GM21619 (cell line): ENCODE measurements at regions not wholly inside any gene's neighbourhood (a gene's known extent, or its start where the extent isn't known, plus 50 kb on each side); places are given as distances from the start of the nearest gene placed in this dataset.
A peak's percentile ranks its signal among the peaks of the same experiment; 100 is the strongest.
"Not testable (repeated sequence)": the region's sequence is repeated elsewhere in the genome, so short reads cannot be mapped to it uniquely, and the experiment has no call there.

ENCODE experiments used
- ATAC-seq: cut with Tn5 transposase; IDR thresholded peaks from one replicate; pipeline ENCODE4 v1.9.1; 2021; ENCODE audit not compliant: unreplicated experiment

- ATAC-seq, result no peak
Measured at GRCh38 chr2:75925331-75926024, 214.8 kb upstream of the GCFC2 start.

- no peak for ATAC-seq
Measured at GRCh38 chr2:75922191-75922590, 211.5 kb upstream of the GCFC2 start.

GRCh38 chr2:75920859-75921551, 210.3 kb upstream of the GCFC2 start:
- no peak for ATAC-seq

GRCh38 chr2:75915851-75916634, 205.3 kb upstream of the GCFC2 start:
- ATAC-seq, result no peak

GRCh38 chr2:75896779-75897366, 186.2 kb upstream of the GCFC2 start:
- ATAC-seq, result peak; percentile 63

GRCh38 chr2:75894170-75894569, 183.5 kb upstream of the GCFC2 start:
- ATAC-seq, result peak; percentile 76

- ATAC-seq, result no peak
Measured at GRCh38 chr2:75892490-75892889, 181.8 kb upstream of the GCFC2 start.

GRCh38 chr2:75882530-75882929, 171.8 kb upstream of the GCFC2 start:
- no peak for ATAC-seq

- ATAC-seq, result not testable (repeated sequence)
Measured at GRCh38 chr2:75875606-75876005, 164.9 kb upstream of the GCFC2 start.

GRCh38 chr2:75871762-75872614, 161.3 kb upstream of the GCFC2 start:
- not testable (repeated sequence) for ATAC-seq

GRCh38 chr2:75870651-75871137, 160.0 kb upstream of the GCFC2 start:
- ATAC-seq, result no peak

GRCh38 chr2:75870133-75870532, 159.4 kb upstream of the GCFC2 start:
- no peak for ATAC-seq

- no peak for ATAC-seq
Measured at GRCh38 chr2:75865702-75866101, 155.0 kb upstream of the GCFC2 start.

GRCh38 chr2:75865083-75865482, 154.4 kb upstream of the GCFC2 start:
- no peak for ATAC-seq

GRCh38 chr2:75862547-75862946, 151.8 kb upstream of the GCFC2 start:
- no peak for ATAC-seq

- no peak for ATAC-seq
Measured at GRCh38 chr2:75853436-75853835, 142.7 kb upstream of the GCFC2 start.

GRCh38 chr2:75852639-75853038, 141.9 kb upstream of the GCFC2 start:
- ATAC-seq, result no peak

GRCh38 chr2:75846683-75847190, 136.0 kb upstream of the GCFC2 start:
- no peak for ATAC-seq

- ATAC-seq, result no peak
Measured at GRCh38 chr2:75844651-75845050, 133.9 kb upstream of the GCFC2 start.

- not testable (repeated sequence) for ATAC-seq
Measured at GRCh38 chr2:75834588-75834987, 123.9 kb upstream of the GCFC2 start.
